Keratinocyte (primary cell): ENCODE measurements at regions not wholly inside any gene's neighbourhood (a gene's known extent, or its start where the extent isn't known, plus 50 kb on each side); places are given as distances from the start of the nearest gene placed in this dataset.

Experiments used
- DNase-seq: peaks from one replicate; pipeline ENCODE4 v3.0.0-alpha.2; 2011; ENCODE audit warnings: low read depth, missing footprints, low spot score
- FAIRE-seq: peaks from 2 replicates; lab custom pipeline; 2011; peaks lifted over from hg19 to GRCh38; lab: Jason Lieb, UNC
- H2AFZ ChIP-seq: 2 replicates; pipeline ENCODE4 v1.6.0; 2012; ENCODE audit warnings: low read length, control low read depth, inconsistent platforms; ENCODE audit not compliant: control insufficient read depth
- H3K27ac ChIP-seq: 2 replicates; pipeline ENCODE4 v1.5.1; 2011; ENCODE audit warnings: low read length; ENCODE audit not compliant: control insufficient read depth, insufficient read depth
- H3K27me3 ChIP-seq: 3 replicates; pipeline ENCODE4 v1.6.0; 2011; ENCODE audit warnings: low read length; ENCODE audit not compliant: control insufficient read depth, insufficient read depth; ENCODE audit errors: extremely low read depth
- H3K36me3 ChIP-seq, 2 experiments: 2 replicates in 1 of 2; 3 replicates in 1 of 2; pipeline ENCODE4 v1.5.1; 2011; ENCODE audit warnings: low read length in 2 of 2, mild to moderate bottlenecking in 1 of 2; ENCODE audit not compliant: control insufficient read depth in 2 of 2, insufficient read depth in 2 of 2; ENCODE audit errors: extremely low read depth in 1 of 2
- H3K4me1 ChIP-seq: 3 replicates; pipeline ENCODE4 v1.5.1; 2011; ENCODE audit warnings: low read length; ENCODE audit not compliant: control insufficient read depth, insufficient read depth; ENCODE audit errors: extremely low read depth
- H3K4me2 ChIP-seq: 3 replicates; pipeline ENCODE4 v1.6.0; 2011; ENCODE audit warnings: low read depth, low read length; ENCODE audit not compliant: control insufficient read depth, insufficient read depth; ENCODE audit errors: extremely low read depth
- H3K4me3 ChIP-seq, 3 experiments: fragments of 200-600 bp in 1 of 3; sonication (generic) in 1 of 3; 2 replicates in 2 of 3; 3 replicates in 1 of 3; pipeline ENCODE4 v1.5.1; 2011 to 2016; ENCODE audit warnings: low read length in 3 of 3, mild to moderate bottlenecking in 3 of 3, control low read depth in 2 of 3, inconsistent platforms in 1 of 3, low read depth in 1 of 3, mixed read lengths in 1 of 3, mixed run types in 1 of 3, moderate library complexity in 1 of 3; ENCODE audit not compliant: control insufficient read depth in 2 of 3, insufficient read depth in 2 of 3; ENCODE audit errors: extremely low read depth in 1 of 3
- H3K79me2 ChIP-seq: 2 replicates; pipeline ENCODE4 v1.6.0; 2012; ENCODE audit warnings: low read length; ENCODE audit not compliant: control insufficient read depth, insufficient read depth
- H3K9ac ChIP-seq: 3 replicates; pipeline ENCODE4 v1.6.0; 2011; ENCODE audit warnings: low read length; ENCODE audit not compliant: control insufficient read depth, insufficient read depth; ENCODE audit errors: extremely low read depth
- H3K9me1 ChIP-seq: 3 replicates; pipeline ENCODE4 v1.6.0; 2011; ENCODE audit warnings: low read length; ENCODE audit not compliant: control insufficient read depth, insufficient read depth; ENCODE audit errors: extremely low read depth
- H3K9me3 ChIP-seq: 2 replicates; pipeline ENCODE4 v1.5.1; 2012; ENCODE audit warnings: low read depth, low read length; ENCODE audit not compliant: control insufficient read depth
- H4K20me1 ChIP-seq: 3 replicates; pipeline ENCODE4 v1.6.0; 2011; ENCODE audit warnings: low read length; ENCODE audit not compliant: control insufficient read depth, insufficient read depth; ENCODE audit errors: extremely low read depth
- CTCF ChIP-seq, 3 experiments: IDR thresholded peaks in 1 of 3; conservative IDR thresholded peaks in 1 of 3; optimal IDR thresholded peaks in 1 of 3; 2 replicates in 2 of 3; 3 replicates in 1 of 3; pipeline versions ENCODE3 to v1.5.1; 2011; ENCODE audit warnings: low read length in 3 of 3, mild to moderate bottlenecking in 3 of 3, moderate library complexity in 2 of 3, control low read depth in 1 of 3, inconsistent platforms in 1 of 3; ENCODE audit not compliant: insufficient read depth in 2 of 3; ENCODE audit errors: extremely low read depth in 1 of 3
- EZH2 ChIP-seq: IDR thresholded peaks from one replicate; pipeline ENCODE4 v1.6.1; 2012; ENCODE audit warnings: inconsistent platforms, mild to moderate bottlenecking, low read length, moderate library complexity
- dilution Hi-C: fragments of 300-500 bp; cut with MboI; formaldehyde crosslinking; loops from one replicate; pipeline ENCODE4 v1.7.0; 2020; ENCODE audit warnings: low sequenced_read_pairs; ENCODE audit not compliant: extremely low pct_ligation_motif_present

GRCh38 chr9:95609426-95609825 is 92.7 kb upstream of the PTCH1 start:
- dilution Hi-C loops: no loop called here
- H3K4me2 ChIP-seq: no peak overlapping the region
- H3K27me3 ChIP-seq: no peaks in the 10 kb centered on the region
- H3K4me1 ChIP-seq: no peaks in the 10 kb centered on the region
- TF ChIP-seq CTCF (optimal IDR thresholded peaks at IDR 0.05 in 1 of 3, IDR thresholded peaks at IDR 0.05 in 1 of 3, conservative IDR thresholded peaks at IDR 0.05 in 1 of 3; ENCODE audit: extremely low read depth in 1 of 3, insufficient read depth in 2 of 3, low read length in 3 of 3): no peak
- TF ChIP-seq EZH2: no peak
- no peak overlapping the region for H3K27ac ChIP-seq
- DNase-seq (no peak), FAIRE-seq (no peak)
- no peaks in the 10 kb centered on the region for H3K79me2 ChIP-seq
- no peaks in the 10 kb centered on the region for H4K20me1 ChIP-seq
- no peaks in the 10 kb centered on the region for H3K9me1 ChIP-seq
- H3K9ac ChIP-seq: no peak overlapping the region
- H2AFZ ChIP-seq: no peak overlapping the region
- H3K36me3 ChIP-seq: no peaks in the 10 kb centered on the region
- no peak overlapping the region for H3K4me3 ChIP-seq
- H3K9me3 ChIP-seq: no peaks in the 10 kb centered on the region

GRCh38 chr9:95608341-95608740 is 91.6 kb upstream of the PTCH1 start:
- DNase-seq (no peak), FAIRE-seq (no peak)
- Histone ChIP-seq H3K36me3 (no peaks in the 10 kb centered on the region), H2AFZ (no peak overlapping the region), H4K20me1 (no peaks in the 10 kb centered on the region), H3K9me1 (no peaks in the 10 kb centered on the region), H3K79me2 (no peaks in the 10 kb centered on the region), H3K27ac (no peak overlapping the region), H3K4me1 (no peaks in the 10 kb centered on the region), H3K4me3 (no peak overlapping the region), H3K9me3 (no peaks in the 10 kb centered on the region), H3K27me3 (no peaks in the 10 kb centered on the region), H3K4me2 (no peak overlapping the region), H3K9ac (no peak overlapping the region)
- dilution Hi-C loops: no loop called here
- no peak for TF ChIP-seq CTCF (optimal IDR thresholded peaks at IDR 0.05 in 1 of 3, IDR thresholded peaks at IDR 0.05 in 1 of 3, conservative IDR thresholded peaks at IDR 0.05 in 1 of 3; ENCODE audit: extremely low read depth in 1 of 3, insufficient read depth in 2 of 3, low read length in 3 of 3)
- TF ChIP-seq EZH2: no peak
